HG02870 (cell line): ENCODE measurements at regions not wholly inside any gene's neighbourhood (a gene's known extent, or its start where the extent isn't known, plus 50 kb on each side); places are given as distances from the start of the nearest gene placed in this dataset.

ENCODE experiments used
- ATAC-seq: cut with Tn5 transposase; IDR thresholded peaks from one replicate; pipeline ENCODE4 v1.9.1; 2021; ENCODE audit warnings: mild to moderate bottlenecking, moderate library complexity; ENCODE audit not compliant: unreplicated experiment

DNA sequence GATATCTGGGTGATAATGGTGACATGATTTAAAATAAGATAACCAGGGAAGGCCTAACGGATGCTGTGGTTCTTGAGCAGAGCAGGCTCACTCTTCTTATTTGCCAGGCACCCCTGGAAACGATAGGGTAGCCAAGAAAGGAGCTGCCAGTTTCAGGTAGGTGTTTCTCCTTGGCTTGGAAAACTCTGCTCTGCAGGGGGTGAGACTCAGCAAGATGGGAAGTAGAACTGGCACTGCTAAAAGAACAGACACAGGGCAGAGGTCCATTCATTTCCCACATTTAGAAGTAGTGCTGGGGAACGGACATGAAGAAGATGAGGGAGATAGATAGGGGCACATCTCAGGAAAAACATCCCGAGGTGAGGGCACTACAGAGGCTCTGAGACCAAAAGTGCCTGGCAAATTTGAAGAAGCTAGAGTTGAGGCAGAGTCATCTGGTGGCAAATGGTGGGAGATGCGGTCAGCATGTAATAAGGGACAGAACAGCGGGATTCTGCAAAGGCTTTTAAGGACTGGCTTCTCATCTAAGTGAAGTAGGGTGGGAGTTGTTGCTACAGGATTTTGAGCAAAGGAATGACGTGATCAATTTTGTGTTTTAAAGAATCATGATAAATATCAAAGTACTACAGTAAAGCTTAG, 323.4 kb upstream of the PLSCR5 start:
- ATAC-seq = no peak

DNA sequence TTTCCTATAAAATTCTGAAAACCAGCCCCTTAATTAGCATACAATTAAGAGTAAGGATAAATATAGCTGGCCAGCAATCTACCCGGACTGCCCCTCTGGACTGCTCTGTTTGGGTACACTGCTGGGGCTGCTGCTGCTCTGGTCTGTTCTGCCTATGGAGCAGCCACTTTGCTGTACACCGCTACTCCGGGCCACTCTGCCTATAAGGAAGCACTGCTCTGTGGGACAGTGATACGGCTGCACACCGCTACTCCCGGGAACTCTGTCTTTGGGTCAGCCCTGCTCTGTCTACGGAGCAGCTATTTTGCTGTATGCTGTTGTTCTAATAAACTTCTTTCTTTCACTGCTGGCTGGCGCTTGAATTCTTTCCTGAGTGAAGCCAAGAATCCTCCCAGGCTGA, 316.5 kb upstream of the PLSCR5 start:
- no peak for ATAC-seq

DNA sequence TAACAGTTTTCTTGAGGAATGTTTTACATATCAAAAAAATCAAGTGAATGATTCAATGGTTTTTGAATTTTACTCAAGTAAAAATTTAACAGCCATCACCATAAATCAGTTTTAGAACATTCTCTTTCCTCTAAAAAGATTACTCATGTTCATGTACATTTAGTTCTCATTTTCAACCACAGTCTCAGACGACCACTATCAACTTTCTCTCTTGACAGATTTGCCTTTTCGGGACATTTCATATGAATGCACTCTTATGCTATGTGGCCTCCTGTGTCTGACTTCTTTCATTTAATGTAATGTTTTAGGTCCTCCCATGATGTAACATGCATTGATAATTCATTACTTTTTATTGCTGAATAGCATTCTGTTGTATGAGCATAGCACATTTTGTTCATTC, 309.3 kb upstream of the PLSCR5 start:
- no peak for ATAC-seq

DNA sequence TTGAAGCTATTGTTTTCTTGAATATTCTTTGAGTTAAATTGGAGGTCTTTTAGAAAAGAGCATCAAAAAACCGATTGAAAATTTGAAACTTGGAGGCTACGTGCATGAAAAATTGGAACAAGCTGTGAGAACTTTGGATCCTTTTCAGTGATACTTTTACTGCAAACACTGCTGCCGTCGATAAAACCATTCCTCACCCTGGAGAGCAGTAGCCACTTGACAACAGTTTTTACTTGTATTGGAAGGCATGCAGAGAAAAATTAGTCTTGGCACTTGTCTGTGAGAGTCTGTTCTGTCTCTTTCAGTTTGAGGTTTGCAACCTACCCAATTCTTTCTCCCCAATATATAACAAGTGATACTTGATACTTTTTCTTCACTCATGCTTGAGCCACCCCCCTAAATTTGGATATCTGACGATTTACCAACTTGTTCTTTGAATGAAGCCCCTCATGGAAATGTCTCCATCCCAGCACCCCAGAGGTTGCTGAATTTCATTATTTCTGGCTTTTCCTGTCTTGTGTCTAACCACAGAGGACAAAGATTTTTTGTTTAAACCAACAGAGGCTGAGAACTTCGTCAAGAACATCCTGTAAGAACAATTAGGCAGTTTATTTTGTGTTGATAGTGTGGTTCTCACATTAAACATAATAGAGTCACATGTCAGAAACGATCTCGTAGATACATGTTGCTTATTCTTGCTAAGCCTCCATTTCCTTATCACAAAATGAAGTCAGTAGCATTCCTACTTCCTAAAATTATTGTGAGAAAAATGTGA, 307.3 kb upstream of the PLSCR5 start:
- no peak for ATAC-seq

DNA sequence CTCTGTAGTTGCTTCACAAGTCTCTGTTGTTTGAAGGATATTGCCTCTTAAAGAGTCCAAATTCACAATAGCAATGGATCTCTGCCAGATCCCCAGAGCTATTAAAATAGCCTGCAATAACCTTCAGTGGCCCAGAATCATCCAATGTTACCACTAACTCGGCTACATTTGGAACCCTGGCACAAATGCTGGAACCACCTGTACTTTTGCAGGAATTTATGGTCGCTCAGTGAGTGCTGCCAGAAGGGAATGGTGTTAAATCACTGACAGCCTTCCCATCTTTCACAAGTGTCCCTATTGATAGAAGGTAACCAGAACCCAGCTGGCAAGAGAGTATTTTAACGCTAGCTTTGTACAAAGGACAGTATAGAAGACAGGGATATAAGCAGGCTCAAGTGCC, 298.8 kb upstream of the PLSCR5 start:
- no peak for ATAC-seq

DNA sequence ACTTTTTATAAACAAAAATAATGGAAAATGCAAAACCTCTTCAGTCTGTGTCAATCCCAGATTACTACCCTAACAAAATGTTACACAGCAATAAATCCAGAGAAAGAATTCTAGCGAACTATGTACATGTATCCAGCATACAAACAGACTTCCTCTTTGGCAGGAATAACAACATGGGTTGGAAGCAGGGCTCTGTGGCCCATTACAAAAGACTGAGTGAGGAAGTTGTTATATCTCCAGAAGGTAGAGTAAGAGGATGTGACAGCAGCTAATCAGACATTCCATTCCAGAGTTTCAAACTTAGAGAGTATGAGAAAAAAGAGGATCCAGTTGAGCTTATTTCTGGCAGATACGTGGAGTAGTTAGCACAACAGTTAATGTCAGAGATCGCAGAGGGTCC, 294.0 kb upstream of the PLSCR5 start:
- no peak for ATAC-seq

DNA sequence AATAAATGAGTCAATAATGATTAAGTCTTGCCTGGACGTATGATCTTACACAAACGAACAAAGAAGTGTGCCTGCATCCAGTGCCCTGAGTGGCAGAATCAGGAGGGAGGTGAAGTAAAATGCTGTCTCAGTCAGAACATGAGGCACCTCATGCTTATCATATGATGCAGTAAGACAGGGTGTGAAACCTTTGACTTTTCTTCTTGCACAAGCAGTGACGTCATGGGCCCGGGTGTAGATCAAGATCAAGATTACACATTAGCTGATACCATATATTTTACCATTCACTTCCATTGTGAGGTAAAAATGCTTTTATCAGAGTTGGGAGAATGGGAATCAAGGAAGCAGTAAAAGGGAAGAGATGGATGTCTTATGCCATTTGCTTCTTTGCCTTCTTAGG, 291.6 kb upstream of the PLSCR5 start:
- no peak for ATAC-seq

DNA sequence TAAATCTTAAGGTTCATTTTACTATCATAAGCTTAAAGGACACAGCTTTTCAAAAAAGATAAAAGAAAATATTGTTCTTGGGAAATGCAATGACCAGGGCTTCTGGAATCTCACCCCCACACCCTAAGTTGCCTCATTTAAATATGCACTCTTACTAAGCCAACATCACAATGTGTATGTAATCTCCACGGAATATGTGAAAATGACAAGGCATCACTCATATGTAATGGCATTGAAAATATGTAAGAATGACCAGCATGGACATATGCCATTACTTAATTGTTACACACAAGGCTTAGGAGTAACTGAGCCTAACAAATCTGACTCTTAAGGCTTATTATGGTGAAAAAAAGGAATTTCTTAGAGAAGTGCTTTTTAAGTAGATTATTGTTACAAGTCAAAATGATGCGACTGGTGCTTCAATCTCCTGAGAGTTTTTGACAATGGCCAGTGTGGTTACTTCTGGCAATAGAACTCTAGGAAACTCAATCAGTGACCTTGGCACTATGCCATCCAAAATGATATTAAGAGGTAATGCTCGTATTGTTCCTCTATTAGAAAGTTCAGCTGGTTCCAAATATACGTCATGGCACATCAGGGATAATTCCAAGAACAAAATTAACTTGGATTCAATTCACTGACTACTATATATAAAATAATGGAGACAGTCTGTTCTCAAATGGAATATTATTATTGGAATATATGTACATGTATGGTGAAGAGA, 290.0 kb upstream of the PLSCR5 start:
- no peak for ATAC-seq

DNA sequence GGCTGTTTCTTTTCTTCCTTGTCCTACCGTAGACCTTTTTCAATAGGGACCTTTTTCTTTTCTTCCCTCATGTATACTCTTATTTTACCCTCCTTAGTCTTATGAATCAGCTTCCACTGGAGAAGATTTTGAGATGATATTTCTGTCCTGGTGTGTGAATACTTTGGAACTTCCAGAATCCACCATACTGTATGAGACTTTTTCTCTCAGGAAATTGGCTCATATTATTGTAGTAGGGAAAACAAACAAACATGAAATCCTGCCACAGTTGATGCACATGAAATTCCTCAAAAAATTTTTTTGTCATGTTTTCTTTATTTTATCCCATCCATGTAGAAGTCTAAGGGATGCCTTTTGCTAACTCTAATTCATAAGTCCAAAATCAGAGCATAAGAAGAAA, 289.3 kb upstream of the PLSCR5 start:
- no peak for ATAC-seq

DNA sequence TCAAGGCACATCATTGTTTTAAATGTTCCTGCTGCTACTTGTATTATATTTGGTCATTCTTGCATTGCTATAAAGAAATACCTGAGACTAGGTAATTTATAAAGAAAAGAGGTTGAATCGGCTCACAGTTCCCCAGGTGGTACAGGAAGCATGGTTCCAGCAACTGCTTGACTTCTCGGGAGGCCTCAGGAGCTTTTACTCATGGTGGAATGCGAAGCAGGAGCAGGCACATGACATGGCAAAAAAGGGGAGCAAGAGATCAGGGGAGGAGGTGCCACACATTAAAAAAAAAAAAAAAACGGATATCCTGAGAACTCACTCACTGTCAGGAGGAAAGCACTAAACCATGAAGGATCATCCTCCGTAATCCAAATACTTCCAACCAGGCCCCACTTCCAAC, 286.9 kb upstream of the PLSCR5 start:
- ATAC-seq = no peak

DNA sequence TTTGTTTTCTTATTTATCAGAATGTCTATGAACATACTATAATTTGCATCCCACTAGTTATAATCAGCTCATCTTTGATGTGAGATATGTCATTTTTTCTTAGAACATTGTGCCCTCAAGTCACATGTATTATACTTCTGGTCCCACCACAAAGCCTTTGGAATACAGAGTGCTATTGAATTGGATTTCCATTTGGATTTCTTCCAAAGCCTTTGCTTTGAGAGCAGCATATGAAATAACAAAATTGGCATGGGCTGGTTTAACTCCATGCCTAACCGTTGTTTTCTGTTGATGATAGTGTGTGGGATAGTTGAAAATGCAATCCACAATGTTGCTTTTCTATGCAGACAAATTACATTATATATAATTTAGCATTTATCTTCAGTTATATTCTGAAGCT, 284.5 kb upstream of the PLSCR5 start:
- ATAC-seq = no peak

DNA sequence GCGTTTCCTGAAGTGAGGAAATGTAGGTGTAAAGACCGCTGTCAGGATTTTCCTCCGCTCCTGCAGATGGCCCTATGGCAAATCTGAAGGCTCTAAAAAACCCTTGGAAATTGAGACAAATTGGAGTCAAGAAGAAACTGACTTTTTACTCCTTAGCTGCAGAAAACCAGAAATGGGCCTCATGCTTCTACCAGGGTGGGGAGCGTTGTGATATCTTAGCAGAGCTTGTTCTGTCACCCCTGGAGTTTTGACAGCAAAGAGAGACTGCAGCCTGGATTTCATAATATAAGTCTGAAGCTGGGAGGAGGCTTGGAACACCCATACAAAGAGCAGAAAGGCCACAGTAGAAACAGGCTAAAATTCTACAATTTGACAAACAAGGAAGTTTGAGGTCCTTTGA, 283.0 kb upstream of the PLSCR5 start:
- ATAC-seq = no peak

DNA sequence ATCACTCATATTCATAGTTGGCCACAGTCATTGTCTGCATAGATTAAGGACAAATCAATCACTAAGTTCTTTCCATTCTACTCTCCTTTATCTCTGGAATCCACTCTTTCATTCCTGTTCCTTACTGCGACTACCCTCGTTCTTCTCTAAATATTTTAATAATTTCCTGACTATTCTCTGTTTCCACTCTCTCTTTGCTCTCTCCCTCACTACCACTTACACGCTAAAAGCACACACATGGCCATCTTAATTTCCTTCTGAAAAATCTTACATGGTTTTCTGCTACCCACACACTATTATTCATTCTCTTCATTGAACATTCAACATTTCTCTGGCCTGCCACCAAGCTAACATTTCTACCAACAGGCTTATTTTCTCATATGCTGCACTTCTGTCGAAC, 279.6 kb upstream of the PLSCR5 start:
- ATAC-seq = no peak

DNA sequence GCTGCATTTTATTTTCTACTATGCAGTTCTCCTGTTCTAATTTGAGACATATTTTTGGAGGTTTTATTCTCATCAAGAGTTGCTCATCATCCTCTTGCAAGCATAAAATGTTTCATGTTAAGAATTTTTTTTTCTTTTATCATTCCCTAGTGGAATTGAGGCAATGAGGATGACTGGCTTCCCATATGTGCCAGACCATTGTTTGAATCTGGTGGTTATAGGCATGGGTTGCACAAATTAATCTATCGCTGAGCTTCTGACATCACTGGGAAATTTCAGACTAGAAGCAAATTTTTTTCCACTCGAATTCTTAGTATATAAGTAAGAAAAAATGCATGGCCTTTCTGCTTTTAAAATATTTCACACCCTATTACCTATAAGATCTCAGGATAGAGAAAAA, 279.1 kb upstream of the PLSCR5 start:
- ATAC-seq = no peak

DNA sequence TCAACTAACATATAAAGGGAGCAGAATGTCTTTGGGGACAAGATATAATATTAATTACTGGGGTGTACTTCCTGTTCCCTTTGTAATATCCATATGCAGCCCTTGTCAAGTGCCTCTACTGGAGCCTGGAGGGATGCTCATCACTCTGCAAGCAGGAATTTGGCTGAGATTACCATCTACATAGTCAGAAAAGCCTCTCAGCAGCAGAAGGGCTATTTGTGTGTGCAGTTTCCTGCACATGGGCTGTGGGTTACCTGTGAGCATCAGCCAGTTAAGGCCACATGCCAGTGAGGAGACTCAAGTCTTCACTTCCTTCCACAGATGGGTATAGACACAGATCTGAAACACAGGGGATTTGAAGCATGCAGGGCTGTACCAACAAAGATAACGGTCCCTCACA, 278.1 kb upstream of the PLSCR5 start:
- ATAC-seq = no peak

DNA sequence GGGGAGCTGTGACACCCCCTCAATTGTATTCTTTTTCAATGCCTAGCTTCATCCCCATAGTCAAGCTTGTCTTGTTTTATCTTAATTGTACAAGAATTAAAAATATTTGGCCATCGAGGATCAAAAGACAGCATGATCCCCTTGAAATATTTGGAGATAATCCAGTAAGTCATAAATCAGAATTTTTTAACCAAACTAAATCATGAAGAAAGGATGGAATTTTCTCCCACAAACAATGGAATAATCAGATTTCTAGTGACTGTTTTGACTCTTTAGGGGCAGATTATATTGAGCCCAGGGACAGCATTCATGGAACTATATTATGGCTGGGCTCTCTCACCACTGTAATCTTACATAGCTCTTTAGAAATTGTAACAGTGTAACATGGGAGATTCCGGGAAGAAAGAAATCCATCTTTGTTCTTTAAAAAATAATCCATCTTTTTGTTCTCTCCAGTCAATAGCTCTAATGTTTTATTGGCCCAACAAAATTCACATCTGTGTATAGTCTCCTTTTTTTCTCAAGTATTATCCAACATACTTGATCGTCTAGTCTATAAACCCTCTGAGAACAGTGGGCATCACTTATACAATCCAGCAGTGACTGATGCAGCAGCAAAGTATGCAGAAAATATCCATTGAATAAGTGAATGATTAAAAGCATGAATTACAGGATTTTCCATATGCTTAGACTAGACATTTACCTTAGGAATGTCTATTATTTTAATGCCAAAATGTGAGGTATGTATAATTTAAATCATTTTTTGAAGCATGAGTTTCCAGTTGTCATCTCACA, 277.0 kb upstream of the PLSCR5 start:
- no peak for ATAC-seq

DNA sequence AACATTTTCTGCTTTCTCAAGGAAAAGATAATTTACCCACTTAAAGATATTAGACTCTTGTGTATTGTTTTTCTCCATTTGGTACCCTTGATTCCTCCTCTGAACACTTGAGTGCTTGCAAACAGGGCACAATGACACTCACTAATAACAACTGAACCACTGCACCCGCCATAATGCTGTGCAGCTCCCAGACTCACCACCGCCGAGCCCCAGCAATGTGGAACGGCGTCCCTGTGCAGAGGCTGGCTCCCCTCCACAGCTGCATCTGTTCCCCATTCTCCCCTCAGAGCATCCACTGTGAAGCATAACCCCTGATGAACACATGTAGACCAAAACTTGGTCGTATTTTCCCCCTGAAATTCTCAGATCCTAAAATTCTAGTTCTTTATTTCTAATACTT, 276.2 kb upstream of the PLSCR5 start:
- no peak for ATAC-seq

DNA sequence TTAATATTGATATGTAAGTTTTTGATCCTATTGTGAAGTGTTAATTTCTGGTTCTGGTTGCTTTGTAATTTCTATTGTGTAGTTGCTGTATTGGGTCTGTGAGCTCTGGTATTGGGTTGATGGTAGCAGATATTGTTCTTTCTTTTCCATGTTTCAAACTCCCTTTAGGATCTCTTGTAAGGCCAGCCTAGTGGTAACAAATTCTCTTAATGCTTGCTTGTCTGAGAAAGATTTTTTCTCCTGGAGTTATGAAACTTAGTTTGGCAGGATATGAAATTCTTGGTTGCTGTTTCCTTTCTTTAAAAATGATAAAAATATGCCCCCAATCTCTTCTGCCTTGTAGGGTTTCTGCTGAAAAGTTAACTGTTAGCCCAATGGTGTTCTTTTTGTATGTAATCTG, 268.6 kb upstream of the PLSCR5 start:
- ATAC-seq = no peak

DNA sequence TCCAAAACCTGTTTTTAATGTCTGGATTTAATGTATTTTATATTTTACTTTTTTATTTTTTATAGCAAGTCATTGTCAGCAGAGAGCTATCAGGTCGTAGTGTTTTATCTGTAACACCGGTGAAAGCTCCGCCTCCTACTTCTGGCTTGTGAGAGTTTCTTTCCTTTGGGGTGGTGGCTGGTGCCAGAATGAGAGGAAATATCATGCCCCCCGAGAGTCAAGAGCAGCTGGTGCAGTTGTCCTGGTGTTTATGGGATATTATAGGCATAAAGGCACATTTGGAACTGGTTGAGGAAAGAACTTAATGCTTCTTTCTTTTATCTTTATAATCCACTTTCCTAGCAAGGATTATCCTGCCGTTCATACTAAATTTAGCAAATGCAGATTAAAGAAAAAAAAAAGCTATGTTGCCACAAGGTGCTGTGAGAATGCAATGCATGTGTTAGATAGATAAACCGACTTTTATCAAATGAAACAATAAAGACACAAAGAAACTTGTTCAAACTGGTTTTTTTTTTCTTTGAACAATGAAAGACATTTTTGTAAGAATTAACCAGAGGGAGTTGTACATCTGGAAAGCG, 260.1 kb upstream of the PLSCR5 start:
- no peak for ATAC-seq

DNA sequence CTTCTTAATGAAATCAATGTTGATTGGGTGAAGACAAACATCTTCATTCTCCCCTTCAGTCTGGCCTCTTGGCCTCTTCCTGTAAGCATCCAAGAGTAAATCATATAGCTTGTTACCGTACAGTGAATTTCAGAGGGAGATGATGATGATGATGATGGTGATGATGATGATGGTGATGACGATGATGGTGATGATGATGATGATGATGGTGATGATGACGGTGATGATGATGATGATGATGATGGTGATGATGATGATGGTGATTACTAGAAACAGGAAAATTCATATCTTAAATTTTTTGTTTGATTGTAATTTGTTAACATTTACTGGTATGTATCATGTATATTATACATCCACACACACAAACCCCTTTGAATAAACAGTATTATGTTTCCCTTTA, 256.1 kb upstream of the PLSCR5 start:
- no peak for ATAC-seq

DNA sequence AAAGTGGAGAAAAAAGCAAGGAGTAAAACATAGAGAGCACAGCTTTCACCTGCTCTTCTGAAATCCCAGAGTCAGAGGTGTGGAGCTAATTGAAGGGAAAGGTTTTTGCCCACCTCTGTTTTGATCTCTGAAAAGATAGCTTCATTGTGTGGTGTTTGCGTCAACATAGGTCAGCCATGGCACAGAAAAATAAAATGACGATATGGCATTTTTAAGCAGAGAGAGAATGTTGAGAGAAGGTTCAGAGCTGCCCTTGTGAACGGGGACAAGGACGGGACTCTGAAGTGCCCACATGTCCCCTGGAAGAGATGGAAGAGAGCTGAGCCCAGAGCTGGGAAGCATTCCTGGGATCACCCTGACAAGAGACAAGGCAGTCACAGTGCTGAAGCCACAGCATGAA, 249.4 kb upstream of the PLSCR5 start:
- ATAC-seq = no peak
